ENCODE measurements at regions not wholly inside any gene's neighbourhood (a gene's known extent, or its start where the extent isn't known, plus 50 kb on each side); places are given as distances from the start of the nearest gene placed in this dataset.

- TF ChIP-seq CTCF (IDR thresholded peaks at IDR 0.05) = no peak
- no peak for TF ChIP-seq POLR2A (IDR thresholded peaks at IDR 0.05)
Measured at GRCh38 chr18:4557502-4557901, 102.4 kb upstream of the DLGAP1 start.
